ENCODE measurements at regions not wholly inside any gene's neighbourhood (a gene's known extent, or its start where the extent isn't known, plus 50 kb on each side); places are given as distances from the start of the nearest gene placed in this dataset.

DNA sequence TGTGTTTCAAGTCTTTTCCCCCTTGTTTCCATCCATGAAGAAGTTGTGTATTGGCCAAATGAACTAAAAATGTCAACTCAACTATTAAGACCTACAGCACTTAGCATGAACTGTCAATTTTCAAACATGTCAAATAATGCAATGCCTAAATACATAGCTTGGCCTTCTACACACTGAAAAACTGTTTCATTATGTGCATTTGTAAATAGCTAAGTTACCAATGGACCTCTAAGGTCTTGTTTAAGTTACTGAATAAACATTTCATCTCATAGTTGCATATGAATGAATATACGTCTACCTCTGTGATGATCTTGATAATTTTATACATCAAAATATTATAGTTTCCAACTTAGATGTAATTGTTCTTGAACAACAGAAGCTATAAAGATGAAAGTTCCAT is 744.5 kb downstream of the EFNB2 start:
- no peak for ATAC-seq

GRCh38 chr13:105788530-105788929 is 746.9 kb downstream of the EFNB2 start:
- Histone ChIP-seq H3K36me3 (ENCODE audit: low read depth) (no peaks in the 10 kb centered on the region), H3K9me3 (no peaks in the 10 kb centered on the region), H3K4me3 (no peak overlapping the region), H3K4me1 (ENCODE audit: low read depth) (peaks cover 6% of the 10 kb centered on the region)
- TF ChIP-seq CTCF (IDR thresholded peaks at IDR 0.05), result no peak
- intact Hi-C loops (cut with DNase I, micrococcal nuclease), result no loop called here
- DNase-seq, result no peak
- ATAC-seq, result no peak

More for the DNA sequence above, 744.5 kb downstream of the EFNB2 start:
- DNase-seq, result no peak
- peaks cover 6% of the 10 kb centered on the region for H3K4me1 ChIP-seq (ENCODE audit: low read depth)
- TF ChIP-seq CTCF (IDR thresholded peaks at IDR 0.05), result no peak
- H3K9me3 ChIP-seq, result no peaks in the 10 kb centered on the region
- intact Hi-C loops (cut with DNase I, micrococcal nuclease), result no loop called here
- H3K36me3 ChIP-seq (ENCODE audit: low read depth), result no peaks in the 10 kb centered on the region
- H3K4me3 ChIP-seq, result no peak overlapping the region

DNA sequence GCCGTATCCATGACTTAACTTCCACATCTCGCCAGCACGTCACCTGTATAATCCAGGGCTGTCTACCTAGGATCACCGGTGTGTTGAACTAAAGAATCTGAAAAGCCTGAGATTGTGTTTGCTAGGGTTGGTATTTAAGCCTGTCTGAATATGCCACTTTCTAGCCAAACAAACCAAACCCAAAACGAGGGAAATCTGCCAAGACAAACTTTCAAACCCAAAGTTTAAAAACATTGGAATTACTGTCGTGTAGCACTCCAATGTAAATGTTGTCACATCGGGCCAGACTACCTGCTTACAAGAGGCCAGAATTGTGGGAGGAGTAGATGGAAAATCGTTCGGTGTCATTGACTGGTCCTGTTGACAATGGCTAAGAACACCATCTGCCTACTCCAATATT is 747.8 kb downstream of the EFNB2 start:
- DNase-seq, result peak in 1 of 3 donors; percentile 28
- no peak overlapping the region for H3K4me3 ChIP-seq
- no peaks in the 10 kb centered on the region for H3K9me3 ChIP-seq
- H3K36me3 ChIP-seq (ENCODE audit: low read depth), result no peaks in the 10 kb centered on the region
- ATAC-seq, result peak; percentile 72
- intact Hi-C loops (cut with DNase I, micrococcal nuclease), result no loop called here
- H3K4me1 ChIP-seq (ENCODE audit: low read depth), result peaks cover 6% of the 10 kb centered on the region
- no peak for TF ChIP-seq CTCF (IDR thresholded peaks at IDR 0.05)

- no peak overlapping the region for H3K4me3 ChIP-seq
- TF ChIP-seq CTCF (IDR thresholded peaks at IDR 0.05), result no peak
- no peak for DNase-seq
- peaks cover 6% of the 10 kb centered on the region for H3K4me1 ChIP-seq (ENCODE audit: low read depth)
- H3K36me3 ChIP-seq (ENCODE audit: low read depth), result no peaks in the 10 kb centered on the region
- H3K9me3 ChIP-seq, result no peaks in the 10 kb centered on the region
- intact Hi-C loops (cut with DNase I, micrococcal nuclease), result no loop called here
- no peak for ATAC-seq
Observed at GRCh38 chr13:105785436-105785835, 750.0 kb downstream of the EFNB2 start.

GRCh38 chr13:105783261-105783660 is 752.2 kb downstream of the EFNB2 start:
- TF ChIP-seq CTCF (IDR thresholded peaks at IDR 0.05), result no peak
- no peak overlapping the region for H3K4me3 ChIP-seq
- H3K9me3 ChIP-seq, result no peaks in the 10 kb centered on the region
- intact Hi-C loops (cut with DNase I, micrococcal nuclease), result no loop called here
- DNase-seq (no peak), ATAC-seq (no peak)
- H3K36me3 ChIP-seq (ENCODE audit: low read depth), result no peaks in the 10 kb centered on the region
- peaks cover 6% of the 10 kb centered on the region for H3K4me1 ChIP-seq (ENCODE audit: low read depth)

DNA sequence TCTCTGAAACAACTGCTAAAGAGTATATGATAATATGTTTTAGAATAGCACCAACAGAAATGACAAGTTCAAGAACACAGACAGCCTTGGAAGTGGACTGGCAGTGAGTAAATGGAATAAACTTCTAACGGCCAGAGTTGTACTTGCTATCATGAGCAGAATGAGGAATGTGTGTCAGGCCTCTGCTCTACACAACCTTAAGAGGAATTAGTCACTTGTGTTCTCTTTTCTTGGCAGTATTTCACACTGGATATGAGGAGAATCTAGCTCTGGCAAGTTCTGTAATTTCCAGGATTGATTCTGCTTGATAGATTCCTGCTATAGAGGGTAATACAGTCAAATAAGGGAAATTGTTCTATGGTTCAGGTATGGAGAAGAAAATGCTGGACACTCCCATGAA is 757.3 kb downstream of the EFNB2 start:
- ATAC-seq (no peak), DNase-seq (no peak)
- intact Hi-C loops (cut with DNase I, micrococcal nuclease), result no loop called here
- Histone ChIP-seq H3K36me3 (ENCODE audit: low read depth) (no peaks in the 10 kb centered on the region), H3K4me3 (no peak overlapping the region), H3K9me3 (no peaks in the 10 kb centered on the region), H3K4me1 (ENCODE audit: low read depth) (no peaks in the 10 kb centered on the region)
- TF ChIP-seq CTCF (IDR thresholded peaks at IDR 0.05), result no peak
